Breast epithelium (tissue), 3 donors: ENCODE measurements at regions not wholly inside any gene's neighbourhood (a gene's known extent, or its start where the extent isn't known, plus 50 kb on each side); places are given as distances from the start of the nearest gene placed in this dataset.

ENCODE experiments used
- POLR2A ChIP-seq: fragments of 450-650 bp; IDR thresholded peaks from one replicate; pipeline ENCODE4 v1.6.1; 2016; ENCODE audit warnings: antibody characterized with exemption, mild to moderate bottlenecking, moderate library complexity
- POLR2AphosphoS5 ChIP-seq, 3 donors: sonication (generic); formaldehyde crosslinking; IDR thresholded peaks; one replicate each; pipeline ENCODE4 v1.6.1; 2017; ENCODE audit warnings: antibody characterized with exemption in 3 of 3
- TF ChIP-seq, protein P1 (sequence below), 3 donors: fragments of 450-650 bp; IDR thresholded peaks; one replicate each; pipeline ENCODE4 v1.5.1; 2016 to 2017; ENCODE audit warnings: antibody characterized with exemption in 3 of 3, mild to moderate bottlenecking in 3 of 3, moderate library complexity in 3 of 3

DNA sequence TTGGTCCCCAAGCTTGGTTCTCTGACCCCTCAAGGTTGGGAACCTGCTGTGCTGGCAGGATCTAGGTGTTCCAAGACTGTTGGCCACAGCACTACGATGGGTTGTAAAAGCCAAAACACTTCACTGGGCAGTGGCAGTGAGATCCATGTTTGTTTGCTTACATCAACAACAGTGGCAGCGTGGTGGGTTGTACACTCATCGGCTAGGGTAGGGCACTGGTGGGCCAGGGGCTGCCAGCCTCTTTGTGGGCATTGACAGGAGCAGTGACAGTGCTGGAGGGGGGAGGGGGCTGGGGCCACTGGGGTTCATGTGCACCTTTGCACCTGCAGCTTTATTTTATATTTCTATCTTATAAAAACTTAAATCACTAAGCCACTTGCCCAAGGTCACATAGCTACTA lies 126.7 kb upstream of the ZWINT start:
- TF ChIP-seq POLR2A, result no peak
- TF ChIP-seq, protein P1, sequence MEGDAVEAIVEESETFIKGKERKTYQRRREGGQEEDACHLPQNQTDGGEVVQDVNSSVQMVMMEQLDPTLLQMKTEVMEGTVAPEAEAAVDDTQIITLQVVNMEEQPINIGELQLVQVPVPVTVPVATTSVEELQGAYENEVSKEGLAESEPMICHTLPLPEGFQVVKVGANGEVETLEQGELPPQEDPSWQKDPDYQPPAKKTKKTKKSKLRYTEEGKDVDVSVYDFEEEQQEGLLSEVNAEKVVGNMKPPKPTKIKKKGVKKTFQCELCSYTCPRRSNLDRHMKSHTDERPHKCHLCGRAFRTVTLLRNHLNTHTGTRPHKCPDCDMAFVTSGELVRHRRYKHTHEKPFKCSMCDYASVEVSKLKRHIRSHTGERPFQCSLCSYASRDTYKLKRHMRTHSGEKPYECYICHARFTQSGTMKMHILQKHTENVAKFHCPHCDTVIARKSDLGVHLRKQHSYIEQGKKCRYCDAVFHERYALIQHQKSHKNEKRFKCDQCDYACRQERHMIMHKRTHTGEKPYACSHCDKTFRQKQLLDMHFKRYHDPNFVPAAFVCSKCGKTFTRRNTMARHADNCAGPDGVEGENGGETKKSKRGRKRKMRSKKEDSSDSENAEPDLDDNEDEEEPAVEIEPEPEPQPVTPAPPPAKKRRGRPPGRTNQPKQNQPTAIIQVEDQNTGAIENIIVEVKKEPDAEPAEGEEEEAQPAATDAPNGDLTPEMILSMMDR (IDR thresholded peaks at IDR 0.05), result no peak
- TF ChIP-seq POLR2AphosphoS5 (IDR thresholded peaks at IDR 0.05), result no peak
